ENCODE measurements at regions not wholly inside any gene's neighbourhood (a gene's known extent, or its start where the extent isn't known, plus 50 kb on each side); places are given as distances from the start of the nearest gene placed in this dataset.
"Not testable (repeated sequence)": the region's sequence is repeated elsewhere in the genome, so short reads cannot be mapped to it uniquely, and the experiment has no call there.

- DNase-seq (ENCODE audit: low read depth): no peak
These were observed 1676.0 kb downstream of the SLITRK1 start for GRCh38 chr13:82206241-82206640.

GRCh38 chr13:82202398-82202797, 1679.9 kb downstream of the SLITRK1 start:
- DNase-seq (ENCODE audit: low read depth): no peak

GRCh38 chr13:82196087-82196486, 1686.2 kb downstream of the SLITRK1 start:
- no peak for DNase-seq (ENCODE audit: low read depth)

- DNase-seq (ENCODE audit: low read depth): no peak
These were observed 1695.0 kb downstream of the SLITRK1 start for GRCh38 chr13:82187227-82187626.

GRCh38 chr13:82176751-82177150, 1705.5 kb downstream of the SLITRK1 start:
- DNase-seq (ENCODE audit: low read depth): no peak

- no peak for DNase-seq (ENCODE audit: low read depth)
These were observed 1716.7 kb downstream of the SLITRK1 start for GRCh38 chr13:82165396-82166174.

GRCh38 chr13:82164780-82165395, 1717.4 kb downstream of the SLITRK1 start:
- not testable (repeated sequence) for DNase-seq (ENCODE audit: low read depth)

GRCh38 chr13:82147526-82147925, 1734.7 kb downstream of the SLITRK1 start:
- DNase-seq (ENCODE audit: low read depth): peak; percentile 56

- peak; percentile 43 for DNase-seq (ENCODE audit: low read depth)
These were observed 1745.4 kb downstream of the SLITRK1 start for GRCh38 chr13:82136880-82137279.

- DNase-seq (ENCODE audit: low read depth): peak; percentile 35
These were observed 1753.0 kb downstream of the SLITRK1 start for GRCh38 chr13:82129281-82129680.

- DNase-seq (ENCODE audit: low read depth): no peak
These were observed 1763.7 kb downstream of the SLITRK1 start for GRCh38 chr13:82118589-82118988.

- no peak for DNase-seq (ENCODE audit: low read depth)
These were observed 1765.8 kb downstream of the SLITRK1 start for GRCh38 chr13:82116422-82116989.

GRCh38 chr13:82115391-82115790, 1766.9 kb downstream of the SLITRK1 start:
- no peak for DNase-seq (ENCODE audit: low read depth)

- no peak for DNase-seq (ENCODE audit: low read depth)
These were observed 1755.3 kb upstream of the SPRY2 start for GRCh38 chr13:82096256-82096655.

GRCh38 chr13:82092312-82092711, 1751.4 kb upstream of the SPRY2 start:
- DNase-seq (ENCODE audit: low read depth): no peak

GRCh38 chr13:82088781-82089180, 1747.9 kb upstream of the SPRY2 start:
- DNase-seq (ENCODE audit: low read depth): peak; percentile 69

- DNase-seq (ENCODE audit: low read depth): no peak
These were observed 1735.6 kb upstream of the SPRY2 start for GRCh38 chr13:82076496-82076895.

- DNase-seq (ENCODE audit: low read depth): no peak
These were observed 1729.5 kb upstream of the SPRY2 start for GRCh38 chr13:82070416-82070815.

GRCh38 chr13:82062772-82063171, 1721.8 kb upstream of the SPRY2 start:
- DNase-seq (ENCODE audit: low read depth): peak; percentile 75

GRCh38 chr13:82058364-82058763, 1717.4 kb upstream of the SPRY2 start:
- no peak for DNase-seq (ENCODE audit: low read depth)

- not testable (repeated sequence) for DNase-seq (ENCODE audit: low read depth)
These were observed 1704.4 kb upstream of the SPRY2 start for GRCh38 chr13:82045316-82045715.

- no peak for DNase-seq (ENCODE audit: low read depth)
These were observed 1695.7 kb upstream of the SPRY2 start for GRCh38 chr13:82036602-82037001.

GRCh38 chr13:82011355-82011754, 1670.4 kb upstream of the SPRY2 start:
- DNase-seq (ENCODE audit: low read depth): no peak

Measured in ELR (cell line).